Loucy (cell line): ENCODE measurements at regions not wholly inside any gene's neighbourhood (a gene's known extent, or its start where the extent isn't known, plus 50 kb on each side); places are given as distances from the start of the nearest gene placed in this dataset.

ENCODE experiments used
- CTCF ChIP-seq: fragments of 200-600 bp; sonication (generic); conservative IDR thresholded peaks from 2 replicates; pipeline ENCODE4 v1.5.1; 2014; ENCODE audit warnings: mild to moderate bottlenecking, antibody characterized with exemption, low read length
- EZH2phosphoT487 ChIP-seq: fragments of 200-600 bp; IDR thresholded peaks from 2 replicates; pipeline ENCODE4 v1.6.1; 2018; ENCODE audit warnings: antibody characterized with exemption, mild to moderate bottlenecking, moderate library complexity, borderline replicate concordance

- TF ChIP-seq CTCF (no peak), EZH2phosphoT487 (no peak)
These were observed 250.1 kb upstream of the CDH5 start for GRCh38 chr16:66116163-66117002.
